ENCODE measurements at regions not wholly inside any gene's neighbourhood (a gene's known extent, or its start where the extent isn't known, plus 50 kb on each side); places are given as distances from the start of the nearest gene placed in this dataset.

GRCh38 chr5:124669956-124670721, 76.3 kb downstream of the ZNF608 start:
- TF ChIP-seq, protein P1, sequence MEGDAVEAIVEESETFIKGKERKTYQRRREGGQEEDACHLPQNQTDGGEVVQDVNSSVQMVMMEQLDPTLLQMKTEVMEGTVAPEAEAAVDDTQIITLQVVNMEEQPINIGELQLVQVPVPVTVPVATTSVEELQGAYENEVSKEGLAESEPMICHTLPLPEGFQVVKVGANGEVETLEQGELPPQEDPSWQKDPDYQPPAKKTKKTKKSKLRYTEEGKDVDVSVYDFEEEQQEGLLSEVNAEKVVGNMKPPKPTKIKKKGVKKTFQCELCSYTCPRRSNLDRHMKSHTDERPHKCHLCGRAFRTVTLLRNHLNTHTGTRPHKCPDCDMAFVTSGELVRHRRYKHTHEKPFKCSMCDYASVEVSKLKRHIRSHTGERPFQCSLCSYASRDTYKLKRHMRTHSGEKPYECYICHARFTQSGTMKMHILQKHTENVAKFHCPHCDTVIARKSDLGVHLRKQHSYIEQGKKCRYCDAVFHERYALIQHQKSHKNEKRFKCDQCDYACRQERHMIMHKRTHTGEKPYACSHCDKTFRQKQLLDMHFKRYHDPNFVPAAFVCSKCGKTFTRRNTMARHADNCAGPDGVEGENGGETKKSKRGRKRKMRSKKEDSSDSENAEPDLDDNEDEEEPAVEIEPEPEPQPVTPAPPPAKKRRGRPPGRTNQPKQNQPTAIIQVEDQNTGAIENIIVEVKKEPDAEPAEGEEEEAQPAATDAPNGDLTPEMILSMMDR (IDR thresholded peaks at IDR 0.05): no peak
- no peak for TF ChIP-seq POLR2A (IDR thresholded peaks at IDR 0.05)

Data from uterus (tissue), 2 donors.